ENCODE measurements at regions not wholly inside any gene's neighbourhood (a gene's known extent, or its start where the extent isn't known, plus 50 kb on each side); places are given as distances from the start of the nearest gene placed in this dataset.
A peak's percentile ranks its signal among the peaks of the same experiment; 100 is the strongest.
"Not testable (repeated sequence)": the region's sequence is repeated elsewhere in the genome, so short reads cannot be mapped to it uniquely, and the experiment has no call there.

DNA sequence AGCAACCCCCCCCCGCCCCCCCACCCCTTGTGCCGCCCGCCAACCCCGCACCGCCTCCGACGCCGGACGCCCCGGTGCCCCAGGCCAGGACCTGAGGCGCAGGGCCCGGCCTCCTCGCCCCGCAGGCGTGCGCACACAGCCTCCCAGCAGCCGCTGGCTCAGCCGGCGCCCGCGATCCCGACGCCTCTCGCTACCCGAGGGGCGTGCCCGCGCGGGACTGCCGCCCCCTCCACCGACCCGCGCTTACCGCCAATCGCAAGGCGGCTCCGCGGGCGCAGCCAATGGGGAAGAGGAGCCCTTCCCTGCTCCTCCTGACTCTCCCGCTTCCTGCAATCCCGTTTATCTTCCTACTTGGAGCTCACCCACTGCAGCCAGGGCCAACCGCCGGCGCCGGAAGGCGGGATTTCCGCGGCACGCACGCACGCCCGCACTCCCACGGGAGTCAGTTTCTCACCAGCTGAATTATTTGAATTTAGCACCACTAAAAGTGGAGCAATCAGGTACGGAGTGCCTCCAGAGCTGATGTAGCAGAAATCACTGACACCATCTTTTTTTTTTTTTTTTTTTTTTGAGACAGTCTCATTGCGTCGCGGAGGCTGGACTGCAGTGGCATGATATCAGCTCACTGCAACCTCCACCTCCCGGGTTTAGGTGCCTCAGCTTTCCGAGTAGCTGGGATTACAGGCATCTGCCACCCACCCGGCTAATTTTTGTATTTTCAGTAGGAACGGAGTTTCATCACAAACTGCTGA lies 65.0 kb upstream of the TP53TG3D start:
- not testable (repeated sequence) for H3K36me3 Mint-ChIP-seq (ENCODE audit: insufficient read depth); DNase-seq; H3K9me3 Mint-ChIP-seq; H3K4me1 Mint-ChIP-seq (ENCODE audit: low read depth in 2 of 2); H3K4me3 Mint-ChIP-seq; H3K27me3 Mint-ChIP-seq; H3K27ac Mint-ChIP-seq
- peak; percentile 81 for ATAC-seq (replicated peaks)

DNA sequence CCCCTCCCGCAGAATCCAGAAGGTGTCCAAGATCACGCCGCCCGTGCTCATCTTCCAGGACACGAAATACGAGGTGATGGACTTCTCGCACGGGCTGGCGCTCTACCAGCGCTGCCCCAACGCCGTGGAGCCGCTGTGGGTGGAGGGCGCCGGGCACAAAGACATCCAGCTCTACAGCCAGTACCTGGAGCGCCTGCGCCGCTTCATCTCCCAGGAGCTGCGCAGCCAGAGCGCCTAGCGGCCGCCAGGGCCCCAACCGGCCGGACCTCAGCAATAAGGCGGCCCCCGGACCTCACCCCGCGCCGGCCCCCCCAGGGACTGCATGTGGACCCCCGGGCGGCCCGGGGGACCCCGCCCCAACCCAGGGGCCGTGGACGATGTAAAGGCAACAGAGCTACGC lies 50.5 kb upstream of the TP53TG3D start:
- not testable (repeated sequence) for H3K27ac Mint-ChIP-seq; ATAC-seq (replicated peaks); H3K27me3 Mint-ChIP-seq; H3K36me3 Mint-ChIP-seq (ENCODE audit: insufficient read depth); H3K4me1 Mint-ChIP-seq (ENCODE audit: low read depth in 2 of 2); DNase-seq; H3K4me3 Mint-ChIP-seq; H3K9me3 Mint-ChIP-seq
